ENCODE measurements at regions not wholly inside any gene's neighbourhood (a gene's known extent, or its start where the extent isn't known, plus 50 kb on each side); places are given as distances from the start of the nearest gene placed in this dataset.
"Not testable (repeated sequence)": the region's sequence is repeated elsewhere in the genome, so short reads cannot be mapped to it uniquely, and the experiment has no call there.

DNA sequence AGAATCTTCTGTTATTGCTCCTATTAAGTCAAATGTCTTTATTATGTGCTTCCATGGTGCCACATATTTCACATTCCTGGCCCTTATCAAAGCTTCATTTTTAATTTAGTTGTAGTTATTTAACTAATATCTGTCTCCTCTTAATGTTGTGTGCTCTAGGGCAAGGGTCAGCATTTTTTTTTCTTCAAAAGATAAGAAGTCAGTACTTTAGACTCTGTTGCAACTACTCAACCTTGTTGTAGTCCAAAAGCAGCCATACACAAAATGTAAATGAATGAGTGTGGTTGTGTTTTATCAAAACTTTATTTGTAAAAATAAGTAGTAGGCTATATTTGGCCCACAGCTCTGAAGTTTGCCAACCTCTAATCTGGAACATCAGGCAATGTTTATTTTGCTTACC, 394.7 kb upstream of the CBLB start:
- DNase-seq (ENCODE audit: low spot score) = no peak

- DNase-seq (ENCODE audit: low spot score) = no peak
Measured at GRCh38 chr3:106265704-106266103, 396.9 kb upstream of the CBLB start.

- no peak for DNase-seq (ENCODE audit: low spot score)
Measured at GRCh38 chr3:106268696-106269095, 399.9 kb upstream of the CBLB start.

DNA sequence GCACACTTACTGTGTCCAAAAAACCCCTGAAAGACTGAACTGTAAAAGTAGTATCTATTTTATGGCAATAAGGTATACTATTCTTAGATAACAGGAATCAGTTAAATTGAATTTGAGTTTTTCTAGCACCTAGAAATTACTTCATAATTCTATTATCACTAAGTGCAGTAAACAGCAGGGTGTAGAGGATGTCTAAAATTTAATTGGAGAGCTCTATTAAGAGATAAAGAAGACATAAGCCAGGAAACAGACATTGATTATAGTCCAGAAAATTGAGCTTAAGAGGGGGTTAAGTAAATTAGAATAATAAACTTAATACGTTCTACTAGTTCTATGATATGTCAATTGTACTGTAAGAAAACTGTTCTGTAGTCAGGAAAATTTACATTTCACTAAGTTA, 403.5 kb upstream of the CBLB start:
- DNase-seq (ENCODE audit: low spot score) = no peak

GRCh38 chr3:106275592-106275991, 406.8 kb upstream of the CBLB start:
- DNase-seq (ENCODE audit: low spot score) = no peak

GRCh38 chr3:106276151-106276550, 407.3 kb upstream of the CBLB start:
- no peak for DNase-seq (ENCODE audit: low spot score)

DNA sequence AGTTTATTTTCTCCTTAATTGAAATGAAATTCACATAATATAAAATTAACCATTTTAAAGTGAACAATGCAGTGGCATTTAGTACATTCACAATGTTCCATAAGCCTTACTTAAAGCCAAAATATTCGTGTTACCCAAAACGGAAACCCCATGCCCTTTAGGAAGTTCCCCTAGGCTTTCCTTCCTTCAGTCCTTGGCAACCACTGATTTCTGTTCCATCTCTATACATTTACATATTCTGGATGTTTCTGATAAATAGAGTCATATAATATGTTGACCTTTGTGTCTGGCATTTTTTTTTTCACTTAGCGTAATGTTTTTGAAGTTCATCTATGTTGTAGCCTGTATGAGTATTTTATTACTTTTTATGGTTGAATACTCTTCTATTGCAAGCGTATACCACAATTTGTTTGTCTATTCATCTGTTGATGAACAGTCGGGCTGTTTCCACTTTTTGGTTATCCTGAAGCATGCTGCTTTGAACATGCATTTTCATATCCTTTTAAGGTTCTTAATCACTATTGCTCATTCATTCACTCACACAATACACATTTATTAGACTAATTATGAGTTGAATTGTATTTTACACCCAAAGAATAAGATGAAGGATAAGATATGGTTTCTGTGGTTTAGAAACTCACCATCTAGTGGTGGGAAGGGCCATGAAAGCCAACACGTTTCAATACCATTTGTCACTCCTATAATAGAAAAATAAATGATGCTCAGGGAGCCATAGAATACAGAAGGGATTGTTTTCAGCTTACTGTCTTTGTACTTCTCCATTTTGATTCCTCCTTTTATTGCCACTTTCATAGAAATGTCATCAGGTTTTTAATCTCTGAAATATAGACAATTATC, 408.2 kb upstream of the CBLB start:
- DNase-seq (ENCODE audit: low spot score) = no peak

- no peak for DNase-seq (ENCODE audit: low spot score)
Measured at GRCh38 chr3:106277731-106278130, 408.9 kb upstream of the CBLB start.

DNA sequence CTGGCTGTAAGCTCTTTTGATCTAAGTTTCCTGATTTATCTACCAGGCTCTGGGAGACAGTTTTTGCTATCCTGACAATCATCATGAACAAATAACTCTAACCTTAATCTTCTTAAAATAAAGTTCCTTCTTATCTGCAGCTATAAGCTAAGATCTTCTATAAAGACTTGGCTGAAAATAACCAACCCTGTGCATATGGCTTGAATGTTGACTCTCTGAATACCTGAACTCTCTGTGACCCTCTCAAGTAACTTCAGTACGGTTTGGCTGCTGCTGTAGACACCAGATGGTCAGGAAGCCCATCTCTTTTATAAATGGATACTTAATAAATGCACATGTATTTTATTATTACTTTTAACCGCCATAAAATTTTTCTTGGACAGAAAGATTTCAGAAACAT, 412.4 kb upstream of the CBLB start:
- no peak for DNase-seq (ENCODE audit: low spot score)

- no peak for DNase-seq (ENCODE audit: low spot score)
Measured at GRCh38 chr3:106282943-106283342, 414.1 kb upstream of the CBLB start.

GRCh38 chr3:106288781-106289180, 420.0 kb upstream of the CBLB start:
- no peak for DNase-seq (ENCODE audit: low spot score)

DNA sequence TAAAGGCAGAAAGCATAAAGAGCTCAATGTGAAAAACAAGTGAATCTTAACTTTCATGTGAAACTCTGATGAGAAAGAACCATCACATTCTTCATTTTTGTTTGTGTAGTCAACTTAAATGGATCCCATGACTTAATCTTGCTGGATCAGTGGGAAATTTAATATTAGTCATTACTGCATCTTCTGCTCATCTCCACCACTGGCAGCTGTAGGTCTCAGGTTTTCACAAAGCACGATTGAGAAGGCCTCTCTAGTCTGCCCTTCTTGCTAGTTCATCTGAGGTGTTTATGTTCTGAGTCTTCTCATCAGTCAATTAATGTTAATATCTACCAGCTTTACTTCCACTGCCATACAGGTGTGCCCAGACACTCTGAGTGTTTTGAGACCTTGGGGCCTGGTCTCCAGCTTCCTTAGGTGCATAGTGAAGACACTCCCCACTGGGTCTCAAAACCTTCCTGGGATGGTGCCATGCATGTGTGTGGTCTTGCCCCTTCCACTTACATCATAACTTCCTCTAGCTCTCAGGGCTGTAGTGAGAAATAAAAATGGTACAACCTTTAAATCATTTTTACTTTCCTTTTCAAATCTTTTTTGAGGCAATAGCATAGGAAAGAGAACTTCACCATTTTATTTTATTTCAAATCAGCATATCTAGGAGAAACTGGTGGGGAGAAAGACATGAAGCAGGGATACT, 421.6 kb upstream of the CBLB start:
- DNase-seq (ENCODE audit: low spot score) = no peak

- DNase-seq (ENCODE audit: low spot score) = no peak
Measured at GRCh38 chr3:106293161-106293560, 424.3 kb upstream of the CBLB start.

GRCh38 chr3:106294121-106294520, 425.3 kb upstream of the CBLB start:
- DNase-seq (ENCODE audit: low spot score) = no peak

DNA sequence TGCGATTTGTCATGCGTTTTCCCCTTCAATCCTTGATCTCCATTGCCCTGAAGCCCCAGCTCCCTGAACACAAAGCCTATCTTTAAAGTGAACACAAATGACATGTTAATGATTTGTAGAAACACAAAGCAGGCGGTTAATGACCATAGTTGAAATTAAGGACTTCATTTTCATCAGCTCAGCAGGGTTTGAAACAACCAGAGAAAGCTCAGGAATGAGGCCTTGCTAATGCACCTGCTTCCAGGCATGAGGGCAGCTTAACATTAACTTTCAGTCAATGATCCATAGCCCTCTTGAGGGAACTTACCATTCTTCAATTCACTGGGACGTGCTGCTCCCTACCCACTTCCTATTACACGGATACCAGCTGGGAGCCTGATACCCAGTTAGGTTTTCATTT, 427.2 kb upstream of the CBLB start:
- no peak for DNase-seq (ENCODE audit: low spot score)

GRCh38 chr3:106299300-106300098, 430.7 kb upstream of the CBLB start:
- DNase-seq (ENCODE audit: low spot score) = peak; percentile 30

- no peak for DNase-seq (ENCODE audit: low spot score)
Measured at GRCh38 chr3:106302451-106303221, 433.8 kb upstream of the CBLB start.

DNA sequence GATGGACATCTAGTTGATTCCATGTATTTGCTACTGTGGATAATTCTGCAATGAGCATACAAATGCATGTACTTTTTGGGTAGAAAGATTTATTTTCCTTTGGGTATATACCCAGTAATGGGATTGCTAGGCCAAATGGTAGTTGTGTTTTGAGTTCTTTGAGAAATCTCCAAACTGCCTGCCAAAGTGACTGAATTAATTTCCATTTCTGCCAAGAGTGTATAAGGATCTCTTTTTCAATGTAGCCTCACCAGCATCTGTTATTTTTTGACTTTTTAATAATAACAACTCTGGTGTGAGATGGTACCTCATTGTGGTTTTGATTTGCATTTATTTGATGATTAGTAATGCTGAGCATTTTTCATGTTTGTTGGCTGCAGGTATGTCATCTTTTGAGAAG, 435.0 kb upstream of the CBLB start:
- DNase-seq (ENCODE audit: low spot score) = no peak

DNA sequence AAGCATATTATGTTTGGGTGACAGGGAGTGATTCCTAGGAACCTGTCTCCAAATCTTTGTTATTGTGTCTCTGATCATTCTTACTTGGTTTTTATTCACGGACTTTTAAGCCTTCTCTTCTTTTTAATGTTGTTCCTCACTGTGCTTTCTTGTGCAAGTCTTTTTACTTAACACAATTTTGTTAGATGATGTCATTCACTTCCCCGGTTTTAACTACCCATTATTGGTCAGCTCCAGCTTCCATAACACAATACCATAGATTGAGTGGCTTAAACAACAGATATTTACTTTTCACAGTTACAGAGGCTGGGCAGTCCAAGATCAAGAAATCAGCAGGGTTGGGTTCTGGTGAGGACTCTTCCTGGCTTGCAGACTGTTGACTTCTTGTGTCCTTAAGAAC, 436.3 kb upstream of the CBLB start:
- no peak for DNase-seq (ENCODE audit: low spot score)

GRCh38 chr3:106305882-106306435, 437.1 kb upstream of the CBLB start:
- no peak for DNase-seq (ENCODE audit: low spot score)

DNA sequence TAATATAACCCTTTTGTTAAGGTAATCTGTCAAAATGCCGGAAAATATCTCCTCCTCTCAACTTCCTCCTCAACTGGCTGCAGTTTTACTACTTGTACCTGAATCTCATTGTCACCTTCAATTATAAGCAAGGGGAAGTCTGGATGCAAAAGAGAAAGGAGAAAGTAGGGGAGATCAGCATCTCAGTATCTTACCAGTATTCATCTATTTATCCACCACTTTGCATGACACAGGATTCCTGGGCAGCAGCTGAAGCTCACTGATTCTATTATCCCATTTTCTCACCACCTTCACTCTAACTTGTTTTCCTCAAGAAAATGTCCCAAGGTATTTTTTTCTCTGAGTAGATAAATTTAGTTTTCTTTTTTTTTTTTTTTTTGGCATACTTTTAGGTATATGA, 440.5 kb upstream of the CBLB start:
- no peak for DNase-seq (ENCODE audit: low spot score)

- DNase-seq (ENCODE audit: low spot score) = not testable (repeated sequence)
Measured at GRCh38 chr3:106309798-106310197, 441.0 kb upstream of the CBLB start.
